Transverse colon (tissue), 3 donors: ENCODE measurements at regions not wholly inside any gene's neighbourhood (a gene's known extent, or its start where the extent isn't known, plus 50 kb on each side); places are given as distances from the start of the nearest gene placed in this dataset.

Source experiments
- POLR2A ChIP-seq: fragments of 450-650 bp; IDR thresholded peaks from one replicate; pipeline ENCODE4 v1.6.1; 2016; ENCODE audit warnings: antibody characterized with exemption, mild to moderate bottlenecking, moderate library complexity
- TF ChIP-seq, protein P1 (sequence below), 5 experiments: fragments of 200-600 bp in 3 of 5; fragments of 450-650 bp in 2 of 5; sonication (generic) in 3 of 5; IDR thresholded peaks; 1 replicate in 2 of 5; 2 replicates in 3 of 5; pipeline ENCODE4 v1.5.1; 2016 to 2017; ENCODE audit warnings: antibody characterized with exemption in 5 of 5, inconsistent platforms in 3 of 5, mild to moderate bottlenecking in 2 of 5, moderate library complexity in 1 of 5

DNA sequence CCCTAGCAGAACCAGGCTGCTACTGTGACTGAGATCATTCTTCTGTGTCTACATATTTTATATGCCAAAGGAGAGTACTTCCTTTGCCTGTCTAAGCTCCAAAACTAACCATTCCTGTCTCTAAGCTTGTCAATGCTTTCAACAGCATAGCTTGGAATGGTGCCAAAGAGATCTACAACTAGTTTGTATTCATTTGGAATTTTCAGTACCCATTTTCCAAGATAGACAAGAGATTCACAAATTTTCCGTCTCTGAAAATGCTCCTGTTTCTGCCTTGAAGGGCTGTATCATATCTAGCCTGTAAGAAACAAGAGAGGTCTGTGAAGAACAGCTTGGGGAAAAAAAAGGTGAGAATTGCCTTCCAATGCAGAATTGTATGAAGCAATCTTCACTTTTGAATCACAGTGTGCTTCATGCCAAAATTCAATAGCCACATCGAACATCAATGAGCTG lies 334.4 kb upstream of the ACTBL2 start:
- TF ChIP-seq, protein P1, sequence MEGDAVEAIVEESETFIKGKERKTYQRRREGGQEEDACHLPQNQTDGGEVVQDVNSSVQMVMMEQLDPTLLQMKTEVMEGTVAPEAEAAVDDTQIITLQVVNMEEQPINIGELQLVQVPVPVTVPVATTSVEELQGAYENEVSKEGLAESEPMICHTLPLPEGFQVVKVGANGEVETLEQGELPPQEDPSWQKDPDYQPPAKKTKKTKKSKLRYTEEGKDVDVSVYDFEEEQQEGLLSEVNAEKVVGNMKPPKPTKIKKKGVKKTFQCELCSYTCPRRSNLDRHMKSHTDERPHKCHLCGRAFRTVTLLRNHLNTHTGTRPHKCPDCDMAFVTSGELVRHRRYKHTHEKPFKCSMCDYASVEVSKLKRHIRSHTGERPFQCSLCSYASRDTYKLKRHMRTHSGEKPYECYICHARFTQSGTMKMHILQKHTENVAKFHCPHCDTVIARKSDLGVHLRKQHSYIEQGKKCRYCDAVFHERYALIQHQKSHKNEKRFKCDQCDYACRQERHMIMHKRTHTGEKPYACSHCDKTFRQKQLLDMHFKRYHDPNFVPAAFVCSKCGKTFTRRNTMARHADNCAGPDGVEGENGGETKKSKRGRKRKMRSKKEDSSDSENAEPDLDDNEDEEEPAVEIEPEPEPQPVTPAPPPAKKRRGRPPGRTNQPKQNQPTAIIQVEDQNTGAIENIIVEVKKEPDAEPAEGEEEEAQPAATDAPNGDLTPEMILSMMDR (IDR thresholded peaks at IDR 0.05): no peak
- no peak for TF ChIP-seq POLR2A
